Kidney epithelial cell (primary cell): ENCODE measurements at regions not wholly inside any gene's neighbourhood (a gene's known extent, or its start where the extent isn't known, plus 50 kb on each side); places are given as distances from the start of the nearest gene placed in this dataset.

Experiments
- DNase-seq: peaks from one replicate; pipeline ENCODE4 v3.0.0-alpha.2; 2010; ENCODE audit warnings: low read depth
- H3K27me3 ChIP-seq: 2 replicates; pipeline ENCODE4 v1.6.0; 2011; ENCODE audit warnings: low read length; ENCODE audit not compliant: control insufficient read depth, insufficient read depth
- H3K36me3 ChIP-seq: 2 replicates; pipeline ENCODE4 v1.5.1; 2011; ENCODE audit warnings: low read length; ENCODE audit not compliant: control insufficient read depth, insufficient read depth
- H3K4me3 ChIP-seq: 2 replicates; pipeline ENCODE4 v1.5.1; 2011; ENCODE audit warnings: low read depth, mild to moderate bottlenecking, control low read depth, low read length
- CTCF ChIP-seq: IDR thresholded peaks from 2 replicates; pipeline ENCODE4 v1.5.1; 2011; ENCODE audit warnings: mild to moderate bottlenecking, moderate library complexity, low read length, control low read depth, inconsistent platforms; ENCODE audit not compliant: insufficient read depth, poor library complexity, severe bottlenecking

GRCh38 chr12:114512351-114512750 is 106.4 kb upstream of the TBX5 start:
- no peak for DNase-seq
- TF ChIP-seq CTCF: no peak
- H3K4me3 ChIP-seq: no peak overlapping the region
- H3K36me3 ChIP-seq: no peaks in the 10 kb centered on the region
- H3K27me3 ChIP-seq: no peaks in the 10 kb centered on the region

DNA sequence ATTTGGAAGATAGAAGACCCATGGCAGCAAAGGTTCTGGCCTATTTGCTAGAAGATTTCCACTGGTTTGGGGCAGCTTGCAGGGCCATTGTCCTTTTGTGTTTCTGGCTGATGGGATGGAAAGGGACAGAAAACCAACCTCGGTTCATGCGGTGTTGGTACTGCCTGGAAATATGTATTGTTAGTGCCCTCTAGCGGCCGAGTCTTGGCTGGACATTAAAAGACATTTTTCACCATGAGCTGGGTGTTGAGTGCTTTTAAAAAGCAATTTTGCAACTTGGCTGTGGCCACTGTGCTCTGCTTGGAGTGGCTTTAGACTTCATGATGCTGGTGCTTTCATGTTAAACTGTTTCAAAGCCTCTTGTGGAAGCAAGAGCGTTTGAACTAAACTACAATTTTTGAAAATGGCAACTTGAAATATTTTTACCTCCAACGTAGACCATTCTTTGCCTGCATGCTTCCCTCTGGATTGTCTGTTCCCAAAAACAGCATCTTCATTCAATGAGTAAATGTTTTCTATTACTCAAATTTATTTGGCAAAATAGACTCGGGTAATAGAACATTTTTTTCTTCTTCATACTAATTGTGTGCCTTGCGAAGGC is 102.7 kb upstream of the TBX5 start:
- H3K27me3 ChIP-seq: no peaks in the 10 kb centered on the region
- no peaks in the 10 kb centered on the region for H3K36me3 ChIP-seq
- peak; percentile 65 for TF ChIP-seq CTCF
- peak; percentile 4 for DNase-seq
- no peak overlapping the region for H3K4me3 ChIP-seq

GRCh38 chr12:114506651-114507050 is 100.7 kb upstream of the TBX5 start:
- TF ChIP-seq CTCF: no peak
- H3K27me3 ChIP-seq: peaks cover 2% of the 10 kb centered on the region
- H3K36me3 ChIP-seq: no peaks in the 10 kb centered on the region
- DNase-seq: no peak
- H3K4me3 ChIP-seq: no peak overlapping the region

DNA sequence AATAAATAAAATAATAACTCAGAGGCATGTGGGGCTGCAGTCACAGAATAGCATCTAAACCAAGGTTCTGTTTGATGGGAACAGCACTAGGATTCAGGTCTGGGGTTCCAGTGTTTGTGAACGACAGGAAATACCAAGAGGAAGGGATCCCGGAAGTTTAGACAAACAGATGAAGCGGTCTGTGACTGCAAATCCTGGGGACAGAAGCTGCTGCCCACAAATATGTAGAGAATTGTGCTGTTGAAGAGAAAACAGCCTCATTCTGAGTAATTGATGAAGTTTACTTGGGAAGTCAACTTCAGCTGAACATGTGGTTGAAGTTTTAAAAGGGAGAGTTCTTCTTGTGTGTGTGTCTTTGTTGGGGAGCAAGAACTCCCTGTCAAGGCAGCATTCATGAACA is 98.4 kb upstream of the TBX5 start:
- Histone ChIP-seq H3K36me3 (no peaks in the 10 kb centered on the region), H3K4me3 (no peak overlapping the region), H3K27me3 (peaks cover 6% of the 10 kb centered on the region)
- no peak for DNase-seq
- no peak for TF ChIP-seq CTCF

- Histone ChIP-seq H3K36me3 (no peaks in the 10 kb centered on the region), H3K27me3 (peaks cover 6% of the 10 kb centered on the region), H3K4me3 (no peak overlapping the region)
- TF ChIP-seq CTCF: no peak
- no peak for DNase-seq
These were observed 95.5 kb upstream of the TBX5 start for GRCh38 chr12:114501474-114501807.

DNA sequence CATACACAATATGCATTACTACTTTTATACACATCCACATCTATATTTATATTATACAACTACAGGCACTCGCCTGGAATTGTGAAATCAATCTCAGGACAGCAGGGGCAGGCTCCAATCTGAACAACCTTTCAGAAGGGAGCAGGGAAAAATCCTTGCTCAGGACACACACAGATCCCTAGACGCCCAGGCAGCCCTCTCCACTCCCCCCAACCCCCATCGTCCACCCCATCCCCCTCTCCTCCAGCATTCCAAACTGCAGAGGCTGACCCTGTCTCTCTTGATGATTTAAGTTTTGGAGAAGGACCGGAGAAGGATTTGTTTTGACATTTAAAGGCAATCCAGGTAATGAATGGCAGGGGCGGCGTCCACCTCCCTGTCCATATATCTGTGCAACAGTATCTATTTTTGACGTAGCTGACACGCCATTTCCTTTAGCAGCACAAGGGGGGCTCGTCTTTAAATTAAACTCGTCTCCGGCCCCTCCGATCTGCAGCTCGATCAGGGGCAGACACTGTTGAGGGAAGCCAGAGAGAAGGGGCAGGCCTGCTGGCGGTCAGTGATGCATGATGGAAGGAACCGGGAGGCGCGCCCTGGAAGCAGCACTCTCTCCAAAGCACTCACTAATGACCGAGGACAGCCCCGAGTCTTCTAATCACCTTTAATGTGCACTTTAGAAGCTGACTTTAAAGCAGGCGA is 95.0 kb upstream of the TBX5 start:
- TF ChIP-seq CTCF: no peak
- Histone ChIP-seq H3K27me3 (peaks cover 6% of the 10 kb centered on the region), H3K4me3 (no peak overlapping the region), H3K36me3 (no peaks in the 10 kb centered on the region)
- no peak for DNase-seq
